HG03064 (cell line): ENCODE measurements at regions not wholly inside any gene's neighbourhood (a gene's known extent, or its start where the extent isn't known, plus 50 kb on each side); places are given as distances from the start of the nearest gene placed in this dataset.

ENCODE experiments used
- ATAC-seq: cut with Tn5 transposase; IDR thresholded peaks from one replicate; pipeline ENCODE4 v1.9.1; 2021; ENCODE audit warnings: low read depth; ENCODE audit not compliant: unreplicated experiment

DNA sequence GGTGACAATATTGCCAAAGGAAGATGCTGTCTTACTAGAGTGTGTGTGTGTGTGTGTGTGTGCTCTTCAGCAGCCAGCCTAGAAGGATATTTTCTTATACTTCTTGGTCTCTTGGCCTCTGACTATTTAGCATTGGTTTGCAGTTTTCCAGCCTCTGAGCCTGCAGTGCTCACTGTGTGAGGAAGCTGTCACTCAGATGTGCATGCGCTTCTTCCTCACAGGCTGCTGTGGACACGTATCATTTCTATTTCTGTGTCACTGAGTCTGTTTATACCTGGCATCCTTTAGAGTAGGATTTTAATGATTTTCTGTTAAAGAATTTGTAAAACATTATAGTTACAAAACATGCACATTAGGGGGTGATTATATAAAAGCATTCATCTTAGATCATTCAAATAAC, 83.3 kb downstream of the ALDH8A1 start:
- ATAC-seq: no peak

GRCh38 chr6:134864558-134864957, 85.3 kb downstream of the ALDH8A1 start:
- no peak for ATAC-seq

DNA sequence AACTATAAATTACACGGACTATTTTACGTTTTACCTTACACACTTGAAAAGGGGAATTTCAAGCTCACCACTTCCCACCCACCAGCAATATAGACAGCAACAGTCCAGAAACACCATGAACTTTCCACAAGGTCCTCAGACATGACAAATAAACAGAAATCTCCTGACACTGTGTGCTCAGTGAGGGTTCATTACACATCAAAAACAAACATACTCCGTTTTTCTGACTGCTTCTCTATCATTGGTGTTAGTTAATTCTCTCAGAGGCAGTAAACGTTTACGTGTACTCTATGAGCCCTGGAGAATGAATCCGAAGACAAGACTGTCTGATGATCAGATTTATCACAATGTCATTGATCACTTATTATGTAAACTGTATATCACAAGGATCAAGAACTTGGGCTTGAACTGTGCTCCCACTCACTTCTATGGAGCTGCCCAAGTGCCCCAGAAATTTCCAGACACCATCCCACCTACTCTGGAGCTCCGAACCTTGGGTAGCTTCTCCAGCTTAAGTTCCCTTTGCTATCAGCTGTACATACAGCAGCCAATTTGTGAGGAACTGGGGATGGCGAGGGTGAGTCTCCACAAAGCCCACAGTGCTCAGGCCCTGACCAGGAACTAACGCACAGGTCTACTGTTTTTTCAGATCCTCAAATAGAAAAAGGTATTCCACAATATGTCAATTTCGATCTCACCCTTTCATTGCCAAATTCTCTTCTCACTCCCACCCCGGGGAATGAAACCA, 86.0 kb downstream of the ALDH8A1 start:
- ATAC-seq: no peak

- no peak for ATAC-seq
Observed at GRCh38 chr6:134854366-134854765, 95.5 kb downstream of the ALDH8A1 start.

- no peak for ATAC-seq
Observed at GRCh38 chr6:134853111-134854055, 96.5 kb downstream of the ALDH8A1 start.

- ATAC-seq: no peak
Observed at GRCh38 chr6:134851548-134851947, 98.4 kb downstream of the ALDH8A1 start.

GRCh38 chr6:134850721-134851305, 99.1 kb downstream of the ALDH8A1 start:
- no peak for ATAC-seq

DNA sequence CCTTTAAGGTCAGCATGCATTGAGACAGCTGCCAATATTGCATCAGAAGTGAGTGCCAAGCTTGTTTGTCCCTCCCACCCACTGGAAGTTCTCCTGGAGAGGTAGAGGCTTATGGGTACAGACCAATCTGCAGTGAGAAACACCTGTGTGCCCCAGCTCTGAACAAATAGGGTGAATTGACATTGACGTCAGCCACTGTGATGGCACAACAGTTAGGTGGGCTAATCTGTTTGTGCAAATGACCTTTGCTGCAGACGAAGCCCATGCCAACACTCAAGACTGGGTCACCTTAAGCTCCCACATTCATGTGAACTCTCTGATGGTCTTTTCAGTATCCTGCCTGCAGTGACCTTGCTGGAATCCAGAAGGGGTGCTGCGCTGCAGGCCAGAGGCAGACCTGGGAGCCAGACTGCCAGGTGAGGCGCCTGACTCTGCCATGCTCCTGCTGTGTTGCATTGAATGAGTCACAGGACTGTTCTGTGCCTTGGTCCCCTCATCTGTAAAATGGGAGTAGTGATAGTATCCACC, 99.9 kb downstream of the ALDH8A1 start:
- no peak for ATAC-seq

DNA sequence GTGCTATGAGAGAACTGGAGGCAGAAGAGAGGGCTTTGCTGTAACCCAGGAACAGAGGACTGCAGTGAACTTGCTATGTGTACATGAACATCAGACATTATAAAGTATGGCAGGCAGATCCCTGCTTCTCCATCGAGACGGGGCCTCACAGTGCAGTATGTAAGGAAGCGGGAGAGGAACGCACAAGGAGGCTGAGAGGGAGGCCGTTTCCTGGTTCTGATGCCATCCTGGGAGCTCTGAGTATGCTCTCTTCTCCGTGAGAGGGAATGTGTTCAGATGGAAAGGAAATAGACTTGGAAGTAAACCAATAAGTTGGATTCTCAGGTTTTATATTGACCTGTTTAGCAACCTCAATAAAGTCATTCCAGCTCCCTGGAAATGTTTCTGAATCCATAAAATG, 101.8 kb downstream of the ALDH8A1 start:
- no peak for ATAC-seq

- no peak for ATAC-seq
Observed at GRCh38 chr6:134846865-134847264, 103.0 kb downstream of the ALDH8A1 start.

GRCh38 chr6:134846031-134846430, 103.9 kb downstream of the ALDH8A1 start:
- ATAC-seq: no peak

DNA sequence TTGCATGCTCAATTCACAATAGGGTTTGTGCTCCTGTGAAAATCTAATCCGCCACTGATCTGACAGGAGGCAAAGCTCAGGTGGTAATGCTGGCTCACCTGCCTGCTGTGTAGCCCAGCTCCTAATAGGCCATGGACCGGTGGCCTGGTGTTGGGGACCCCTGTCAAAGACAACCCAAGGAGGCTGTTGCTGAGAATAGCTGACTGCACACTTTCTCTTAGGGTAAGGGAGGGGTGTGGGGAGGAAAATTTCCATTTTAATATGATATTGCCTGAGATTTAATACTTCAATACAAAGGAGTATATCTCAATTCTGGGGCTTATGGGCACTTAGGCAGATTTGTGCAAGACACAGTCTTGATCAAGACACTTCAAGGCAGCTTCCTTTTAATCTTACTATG, 105.8 kb downstream of the ALDH8A1 start:
- ATAC-seq: no peak

DNA sequence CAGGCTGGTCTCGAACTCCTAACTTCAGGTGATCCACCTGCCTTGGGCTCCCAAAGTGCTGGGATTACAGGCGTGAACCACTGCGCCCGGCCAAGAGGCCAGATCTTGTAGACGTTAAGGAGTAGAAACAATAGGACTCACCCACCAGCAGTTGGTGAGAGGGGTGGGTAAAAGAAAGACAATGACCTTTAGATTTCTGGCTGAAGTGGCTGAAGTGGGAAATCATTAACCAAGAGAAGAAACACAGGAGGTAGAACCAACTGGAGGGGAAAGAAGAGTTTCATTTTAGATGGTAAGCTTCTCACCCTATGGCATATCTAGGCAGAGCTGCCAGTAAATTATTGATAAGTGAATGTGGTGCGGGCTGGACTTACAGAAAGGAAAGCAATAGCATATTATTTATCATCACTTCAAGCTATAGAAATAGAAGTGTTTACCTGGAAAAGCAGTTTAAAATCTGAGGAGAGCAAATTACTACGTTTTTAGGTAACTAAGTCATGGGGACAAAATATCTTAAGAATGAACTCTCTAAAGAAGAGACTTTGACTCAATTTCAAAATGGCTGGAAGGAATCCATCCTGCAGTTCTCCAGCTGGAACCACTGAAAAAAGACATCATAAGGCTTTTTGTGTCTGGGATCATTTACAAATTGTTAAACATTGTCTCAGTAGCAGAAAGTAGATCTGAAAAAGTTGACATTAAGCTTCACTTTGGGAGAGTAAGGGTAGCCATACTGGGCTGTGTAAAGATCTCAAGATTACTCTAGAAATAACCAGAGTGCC, 109.6 kb downstream of the ALDH8A1 start:
- ATAC-seq: peak; percentile 72

DNA sequence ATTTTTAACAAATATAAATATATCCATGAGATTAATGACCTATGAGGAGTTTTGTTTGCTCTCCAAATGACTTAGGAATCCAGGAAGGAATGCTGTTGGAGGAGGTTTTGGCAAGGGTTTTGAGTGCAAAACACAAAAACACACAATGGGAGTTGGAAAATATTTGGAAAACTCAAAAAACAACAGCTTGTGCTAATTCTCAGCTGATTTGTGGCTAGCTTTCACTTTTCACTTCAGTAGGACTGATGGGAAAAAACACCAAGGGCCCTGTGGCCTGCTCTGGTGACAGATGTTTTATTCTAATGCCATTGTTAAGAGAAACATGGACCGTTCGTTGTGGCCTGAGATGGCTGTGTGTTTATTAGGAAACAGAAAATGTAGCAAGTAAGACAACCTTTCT, 113.9 kb downstream of the ALDH8A1 start:
- ATAC-seq: no peak

DNA sequence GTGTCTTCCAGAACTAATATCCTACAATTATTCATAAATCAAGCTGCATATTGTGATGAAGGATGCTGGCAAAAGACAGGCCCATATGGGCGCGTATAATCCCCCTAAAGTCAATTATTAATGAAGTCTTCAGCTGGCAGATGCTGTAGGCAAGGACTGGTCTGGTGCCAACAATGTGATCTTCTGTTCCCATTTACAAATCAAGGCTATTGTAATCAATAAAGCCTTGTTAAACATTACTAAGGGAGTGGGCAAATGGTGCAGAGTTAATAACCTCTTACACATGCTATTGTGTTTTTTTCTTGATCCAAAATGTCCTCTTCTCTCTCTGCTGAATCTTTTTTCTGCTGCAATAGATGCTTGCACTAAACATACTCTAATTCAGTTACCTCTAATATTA, 119.0 kb downstream of the ALDH8A1 start:
- ATAC-seq: no peak

DNA sequence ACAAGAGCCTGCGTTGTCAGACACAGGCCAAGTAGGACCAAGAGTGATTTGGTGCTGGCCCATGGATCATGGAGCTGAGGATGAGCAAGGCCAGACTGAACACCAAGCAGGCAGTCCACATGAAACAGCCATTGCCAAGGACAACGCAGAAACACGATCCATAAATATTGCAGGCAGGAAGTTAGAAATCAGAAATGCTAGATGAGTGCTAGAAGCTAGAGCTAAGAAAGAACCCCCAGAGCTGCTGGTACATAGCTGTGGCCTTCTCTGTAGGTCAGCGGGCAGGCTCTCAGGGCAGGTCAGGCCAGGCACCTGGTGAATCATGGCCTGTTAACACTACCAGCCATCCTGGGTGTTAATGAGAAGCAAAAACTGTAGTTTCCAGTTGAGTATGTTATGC, 119.7 kb downstream of the ALDH8A1 start:
- no peak for ATAC-seq

- no peak for ATAC-seq
Observed at GRCh38 chr6:134828641-134829040, 121.3 kb downstream of the ALDH8A1 start.

- ATAC-seq: no peak
Observed at GRCh38 chr6:134826889-134827737, 122.8 kb downstream of the ALDH8A1 start.

DNA sequence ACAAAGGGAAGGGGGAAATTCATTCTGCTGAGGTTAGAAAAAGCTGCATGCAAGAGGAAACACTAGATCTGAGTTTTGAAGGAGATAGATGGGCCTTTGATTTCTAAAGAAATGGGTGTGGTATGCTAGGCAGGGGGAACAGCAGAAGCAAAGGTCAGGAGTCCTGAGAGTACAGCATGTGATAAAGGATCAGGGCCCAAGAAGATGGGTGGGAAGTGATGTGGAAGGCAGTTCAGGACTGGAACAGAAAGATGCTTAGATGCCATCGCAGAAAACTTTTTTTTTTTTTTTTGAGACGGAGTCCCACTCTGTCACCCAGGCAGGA, 126.2 kb downstream of the ALDH8A1 start:
- no peak for ATAC-seq
